Transverse colon (tissue), 4 donors: ENCODE measurements at regions not wholly inside any gene's neighbourhood (a gene's known extent, or its start where the extent isn't known, plus 50 kb on each side); places are given as distances from the start of the nearest gene placed in this dataset.

Experiments used
- EP300 ChIP-seq: sonication (generic); formaldehyde crosslinking; IDR thresholded peaks from one replicate; pipeline ENCODE4 v1.6.1; 2017; ENCODE audit warnings: antibody characterized with exemption, low read depth
- POLR2A ChIP-seq: fragments of 450-650 bp; IDR thresholded peaks from one replicate; pipeline ENCODE4 v1.6.1; 2016; ENCODE audit warnings: antibody characterized with exemption, mild to moderate bottlenecking, moderate library complexity
- POLR2AphosphoS5 ChIP-seq, 3 donors: sonication (generic); formaldehyde crosslinking; IDR thresholded peaks; one replicate each; pipeline ENCODE4 v1.6.1; 2016; ENCODE audit warnings: antibody characterized with exemption in 3 of 3
- TF ChIP-seq, protein P1 (sequence below), 5 experiments: fragments of 200-600 bp in 3 of 5; fragments of 450-650 bp in 2 of 5; sonication (generic) in 3 of 5; IDR thresholded peaks; 1 replicate in 2 of 5; 2 replicates in 3 of 5; pipeline ENCODE4 v1.5.1; 2016 to 2017; ENCODE audit warnings: antibody characterized with exemption in 5 of 5, inconsistent platforms in 3 of 5, mild to moderate bottlenecking in 2 of 5, moderate library complexity in 1 of 5

DNA sequence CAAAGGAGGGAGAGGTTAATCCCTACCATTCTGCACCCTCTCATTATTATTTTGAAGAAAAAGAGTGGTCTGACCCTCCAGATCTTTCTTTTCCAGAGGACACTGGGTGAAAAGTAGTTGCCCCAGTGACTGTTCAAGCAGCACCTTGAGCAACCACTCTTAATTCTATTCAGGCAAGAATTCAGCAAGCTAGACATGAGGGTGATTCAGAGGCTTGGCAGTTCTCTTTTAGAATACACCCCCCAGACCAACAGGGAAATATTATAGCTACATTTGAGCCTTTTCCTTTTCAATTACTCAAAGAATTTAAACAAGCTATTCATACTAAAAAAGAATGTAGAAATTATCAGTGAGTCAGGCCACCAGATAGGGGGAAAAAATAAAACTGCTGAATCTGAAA, 178.3 kb downstream of the MRPS30 start:
- TF ChIP-seq, protein P1, sequence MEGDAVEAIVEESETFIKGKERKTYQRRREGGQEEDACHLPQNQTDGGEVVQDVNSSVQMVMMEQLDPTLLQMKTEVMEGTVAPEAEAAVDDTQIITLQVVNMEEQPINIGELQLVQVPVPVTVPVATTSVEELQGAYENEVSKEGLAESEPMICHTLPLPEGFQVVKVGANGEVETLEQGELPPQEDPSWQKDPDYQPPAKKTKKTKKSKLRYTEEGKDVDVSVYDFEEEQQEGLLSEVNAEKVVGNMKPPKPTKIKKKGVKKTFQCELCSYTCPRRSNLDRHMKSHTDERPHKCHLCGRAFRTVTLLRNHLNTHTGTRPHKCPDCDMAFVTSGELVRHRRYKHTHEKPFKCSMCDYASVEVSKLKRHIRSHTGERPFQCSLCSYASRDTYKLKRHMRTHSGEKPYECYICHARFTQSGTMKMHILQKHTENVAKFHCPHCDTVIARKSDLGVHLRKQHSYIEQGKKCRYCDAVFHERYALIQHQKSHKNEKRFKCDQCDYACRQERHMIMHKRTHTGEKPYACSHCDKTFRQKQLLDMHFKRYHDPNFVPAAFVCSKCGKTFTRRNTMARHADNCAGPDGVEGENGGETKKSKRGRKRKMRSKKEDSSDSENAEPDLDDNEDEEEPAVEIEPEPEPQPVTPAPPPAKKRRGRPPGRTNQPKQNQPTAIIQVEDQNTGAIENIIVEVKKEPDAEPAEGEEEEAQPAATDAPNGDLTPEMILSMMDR (IDR thresholded peaks at IDR 0.05): no peak
- TF ChIP-seq POLR2A: no peak
- no peak for TF ChIP-seq EP300
- TF ChIP-seq POLR2AphosphoS5 (IDR thresholded peaks at IDR 0.05): no peak
